SU-DHL-6 (cell line): ENCODE measurements at regions not wholly inside any gene's neighbourhood (a gene's known extent, or its start where the extent isn't known, plus 50 kb on each side); places are given as distances from the start of the nearest gene placed in this dataset.
"Not testable (repeated sequence)": the region's sequence is repeated elsewhere in the genome, so short reads cannot be mapped to it uniquely, and the experiment has no call there.

Experiments used
- EZH2phosphoT487 ChIP-seq: fragments of 200-600 bp; sonication (generic), shearing (Covaris generic); conservative IDR thresholded peaks from 2 replicates; pipeline ENCODE4 v1.6.1; 2018; ENCODE audit warnings: mild to moderate bottlenecking, antibody characterized with exemption, low read length, moderate library complexity, mixed read lengths
- TF ChIP-seq, protein P1 (sequence below): fragments of 200-600 bp; sonication (generic); IDR thresholded peaks from one replicate; pipeline ENCODE4 v1.5.1; 2017; ENCODE audit warnings: antibody characterized with exemption, mild to moderate bottlenecking, low read length, moderate library complexity; ENCODE audit not compliant: insufficient read depth, poor library complexity, severe bottlenecking

DNA sequence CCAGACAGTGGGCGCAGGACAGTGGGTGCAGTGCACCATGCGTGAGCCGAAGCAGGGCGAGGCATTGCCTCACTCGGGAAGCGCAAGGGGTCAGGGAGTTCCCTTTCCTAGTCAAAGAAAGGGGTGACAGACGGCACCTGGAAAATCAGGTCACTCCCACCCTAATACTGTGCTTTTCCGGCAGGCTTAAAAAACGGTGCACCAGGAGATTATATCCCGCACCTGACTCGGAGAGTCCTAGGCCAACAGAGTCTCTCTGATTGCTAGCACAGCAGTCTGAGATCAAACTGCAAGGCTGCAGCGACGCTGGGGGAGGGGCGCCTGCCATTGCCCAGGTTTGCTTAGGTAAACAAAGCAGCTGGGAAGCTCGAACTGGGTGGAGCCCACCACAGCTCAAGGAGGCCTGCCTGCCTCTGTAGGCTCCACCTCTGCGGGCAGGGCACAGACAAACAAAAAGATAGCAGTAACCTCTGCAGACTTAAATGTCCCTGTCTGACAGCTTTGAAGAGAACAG is 116.4 kb downstream of the CXCL12 start:
- TF ChIP-seq, protein P1, sequence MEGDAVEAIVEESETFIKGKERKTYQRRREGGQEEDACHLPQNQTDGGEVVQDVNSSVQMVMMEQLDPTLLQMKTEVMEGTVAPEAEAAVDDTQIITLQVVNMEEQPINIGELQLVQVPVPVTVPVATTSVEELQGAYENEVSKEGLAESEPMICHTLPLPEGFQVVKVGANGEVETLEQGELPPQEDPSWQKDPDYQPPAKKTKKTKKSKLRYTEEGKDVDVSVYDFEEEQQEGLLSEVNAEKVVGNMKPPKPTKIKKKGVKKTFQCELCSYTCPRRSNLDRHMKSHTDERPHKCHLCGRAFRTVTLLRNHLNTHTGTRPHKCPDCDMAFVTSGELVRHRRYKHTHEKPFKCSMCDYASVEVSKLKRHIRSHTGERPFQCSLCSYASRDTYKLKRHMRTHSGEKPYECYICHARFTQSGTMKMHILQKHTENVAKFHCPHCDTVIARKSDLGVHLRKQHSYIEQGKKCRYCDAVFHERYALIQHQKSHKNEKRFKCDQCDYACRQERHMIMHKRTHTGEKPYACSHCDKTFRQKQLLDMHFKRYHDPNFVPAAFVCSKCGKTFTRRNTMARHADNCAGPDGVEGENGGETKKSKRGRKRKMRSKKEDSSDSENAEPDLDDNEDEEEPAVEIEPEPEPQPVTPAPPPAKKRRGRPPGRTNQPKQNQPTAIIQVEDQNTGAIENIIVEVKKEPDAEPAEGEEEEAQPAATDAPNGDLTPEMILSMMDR, result not testable (repeated sequence)
- TF ChIP-seq EZH2phosphoT487, result not testable (repeated sequence)
